HL-60 (cell line): ENCODE measurements at regions not wholly inside any gene's neighbourhood (a gene's known extent, or its start where the extent isn't known, plus 50 kb on each side); places are given as distances from the start of the nearest gene placed in this dataset.

ENCODE experiments used
- CTCF ChIP-seq: IDR thresholded peaks from one replicate; pipeline ENCODE4 v1.5.1; 2011; ENCODE audit warnings: low read length, control low read depth, inconsistent platforms; ENCODE audit not compliant: insufficient read depth
- GABPA ChIP-seq: IDR thresholded peaks from 2 replicates; pipeline ENCODE4 v1.6.1; 2012; ENCODE audit warnings: low read depth
- POLR2AphosphoS5 ChIP-seq: IDR thresholded peaks from 2 replicates; pipeline ENCODE4 v1.6.1; 2012; ENCODE audit warnings: low read depth
- REST ChIP-seq: IDR thresholded peaks from 2 replicates; pipeline ENCODE4 v1.6.1; 2012; ENCODE audit warnings: low read depth; ENCODE audit not compliant: insufficient replicate concordance

DNA sequence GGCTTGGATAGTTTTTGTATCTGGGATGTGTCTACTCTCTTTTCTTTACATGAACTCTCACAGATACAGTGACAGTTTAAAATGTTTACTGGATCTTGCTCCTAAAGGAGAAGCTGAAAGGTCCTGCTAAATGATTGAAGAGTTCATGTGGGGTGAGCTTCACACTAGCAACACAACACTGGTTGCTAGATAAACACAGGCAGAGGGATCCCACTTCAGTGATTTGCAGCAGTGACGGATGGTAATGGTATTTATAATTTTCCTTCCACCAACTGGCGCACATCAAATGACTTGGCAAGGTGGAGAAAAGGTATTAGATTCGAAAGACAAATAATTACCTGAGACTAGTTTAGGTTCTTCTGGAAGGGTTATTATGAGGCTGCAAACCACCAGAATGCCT is 270.2 kb downstream of the TBX15 start:
- TF ChIP-seq CTCF (no peak), POLR2AphosphoS5 (no peak), REST (no peak), GABPA (no peak)
